ENCODE measurements at regions not wholly inside any gene's neighbourhood (a gene's known extent, or its start where the extent isn't known, plus 50 kb on each side); places are given as distances from the start of the nearest gene placed in this dataset.

DNA sequence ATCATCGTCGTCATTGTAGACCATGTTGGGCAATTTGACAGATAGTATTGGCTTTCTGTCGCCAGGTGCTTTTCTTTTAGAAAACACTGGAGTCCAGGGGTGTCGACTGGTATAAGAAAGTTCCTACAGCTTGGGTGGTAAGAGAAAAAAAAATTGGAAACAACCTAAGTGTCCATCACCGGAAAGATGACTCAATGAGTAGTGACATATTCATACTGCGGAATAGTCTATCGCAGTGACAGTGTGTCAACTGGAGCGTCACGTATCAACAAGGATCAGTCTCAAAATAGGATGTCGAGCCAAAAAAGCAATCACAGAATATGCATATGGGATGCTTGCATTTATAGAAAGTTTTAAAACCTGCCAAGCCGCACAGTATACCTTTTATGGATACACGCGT, 157.6 kb downstream of the MN1 start:
- H2AFZ ChIP-seq (ENCODE audit: control insufficient read depth, low read length), result no peak overlapping the region
- H3K27me3 ChIP-seq (ENCODE audit: control insufficient read depth, extremely low read depth, insufficient read depth, low read length), result peaks cover 5% of the 10 kb centered on the region
- dilution Hi-C loops (cut with MboI; ENCODE audit: extremely low pct_ligation_motif_present, low sequenced_read_pairs), result no loop called here
- H3K36me3 ChIP-seq (ENCODE audit: control insufficient read depth in 2 of 2, extremely low read depth in 1 of 2, insufficient read depth in 2 of 2, low read length in 2 of 2), result no peaks in the 10 kb centered on the region
- H3K27ac ChIP-seq (ENCODE audit: control insufficient read depth, insufficient read depth, low read length), result no peak overlapping the region
- H3K4me3 ChIP-seq (ENCODE audit: control insufficient read depth in 2 of 3, extremely low read depth in 1 of 3, insufficient read depth in 2 of 3, low read depth in 1 of 3, low read length in 3 of 3), result no peak overlapping the region
- TF ChIP-seq, protein P1, sequence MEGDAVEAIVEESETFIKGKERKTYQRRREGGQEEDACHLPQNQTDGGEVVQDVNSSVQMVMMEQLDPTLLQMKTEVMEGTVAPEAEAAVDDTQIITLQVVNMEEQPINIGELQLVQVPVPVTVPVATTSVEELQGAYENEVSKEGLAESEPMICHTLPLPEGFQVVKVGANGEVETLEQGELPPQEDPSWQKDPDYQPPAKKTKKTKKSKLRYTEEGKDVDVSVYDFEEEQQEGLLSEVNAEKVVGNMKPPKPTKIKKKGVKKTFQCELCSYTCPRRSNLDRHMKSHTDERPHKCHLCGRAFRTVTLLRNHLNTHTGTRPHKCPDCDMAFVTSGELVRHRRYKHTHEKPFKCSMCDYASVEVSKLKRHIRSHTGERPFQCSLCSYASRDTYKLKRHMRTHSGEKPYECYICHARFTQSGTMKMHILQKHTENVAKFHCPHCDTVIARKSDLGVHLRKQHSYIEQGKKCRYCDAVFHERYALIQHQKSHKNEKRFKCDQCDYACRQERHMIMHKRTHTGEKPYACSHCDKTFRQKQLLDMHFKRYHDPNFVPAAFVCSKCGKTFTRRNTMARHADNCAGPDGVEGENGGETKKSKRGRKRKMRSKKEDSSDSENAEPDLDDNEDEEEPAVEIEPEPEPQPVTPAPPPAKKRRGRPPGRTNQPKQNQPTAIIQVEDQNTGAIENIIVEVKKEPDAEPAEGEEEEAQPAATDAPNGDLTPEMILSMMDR (optimal IDR thresholded peaks at IDR 0.05 in 1 of 3, IDR thresholded peaks at IDR 0.05 in 1 of 3, conservative IDR thresholded peaks at IDR 0.05 in 1 of 3; ENCODE audit: extremely low read depth in 1 of 3, insufficient read depth in 2 of 3, low read length in 3 of 3), result no peak
- TF ChIP-seq EZH2 (IDR thresholded peaks at IDR 0.05; ENCODE audit: low read length), result no peak
- DNase-seq (ENCODE audit: low read depth, low spot score), result no peak
- H4K20me1 ChIP-seq (ENCODE audit: control insufficient read depth, extremely low read depth, insufficient read depth, low read length), result no peaks in the 10 kb centered on the region
- FAIRE-seq, result no peak
- peaks cover 10% of the 10 kb centered on the region for H3K4me1 ChIP-seq (ENCODE audit: control insufficient read depth, extremely low read depth, insufficient read depth, low read length)
- no peak overlapping the region for H3K9ac ChIP-seq (ENCODE audit: control insufficient read depth, extremely low read depth, insufficient read depth, low read length)
- no peaks in the 10 kb centered on the region for H3K79me2 ChIP-seq (ENCODE audit: control insufficient read depth, insufficient read depth, low read length)
- no peaks in the 10 kb centered on the region for H3K9me1 ChIP-seq (ENCODE audit: control insufficient read depth, extremely low read depth, insufficient read depth, low read length)
- no peak overlapping the region for H3K4me2 ChIP-seq (ENCODE audit: control insufficient read depth, extremely low read depth, insufficient read depth, low read depth, low read length)
- H3K9me3 ChIP-seq (ENCODE audit: control insufficient read depth, low read depth, low read length), result no peaks in the 10 kb centered on the region

DNA sequence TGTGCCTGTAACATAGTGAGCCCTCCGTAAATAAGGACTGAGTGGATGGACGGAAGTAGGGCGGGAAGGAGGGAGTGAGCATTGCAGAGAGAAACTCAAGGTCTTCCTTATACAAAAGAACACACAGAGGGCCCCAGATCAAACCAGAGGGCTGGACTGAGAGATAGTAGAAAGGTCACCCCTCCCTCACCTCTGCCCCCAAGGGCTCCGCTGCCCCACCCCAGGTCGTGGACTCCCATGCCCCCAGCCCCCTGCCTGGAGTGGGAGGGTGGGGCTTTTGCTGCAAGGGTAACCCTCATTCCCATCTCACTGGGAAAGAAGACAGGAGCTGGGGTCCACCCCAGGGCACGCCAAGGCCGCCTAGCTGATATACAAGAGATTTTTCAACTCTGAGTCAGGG, 157.0 kb downstream of the MN1 start:
- Histone ChIP-seq H3K4me3 (ENCODE audit: control insufficient read depth in 2 of 3, extremely low read depth in 1 of 3, insufficient read depth in 2 of 3, low read depth in 1 of 3, low read length in 3 of 3) (no peak overlapping the region), H4K20me1 (ENCODE audit: control insufficient read depth, extremely low read depth, insufficient read depth, low read length) (no peaks in the 10 kb centered on the region), H3K36me3 (ENCODE audit: control insufficient read depth in 2 of 2, extremely low read depth in 1 of 2, insufficient read depth in 2 of 2, low read length in 2 of 2) (no peaks in the 10 kb centered on the region), H3K27me3 (ENCODE audit: control insufficient read depth, extremely low read depth, insufficient read depth, low read length) (peaks cover 5% of the 10 kb centered on the region), H3K79me2 (ENCODE audit: control insufficient read depth, insufficient read depth, low read length) (no peaks in the 10 kb centered on the region), H2AFZ (ENCODE audit: control insufficient read depth, low read length) (no peak overlapping the region), H3K4me1 (ENCODE audit: control insufficient read depth, extremely low read depth, insufficient read depth, low read length) (peaks cover 10% of the 10 kb centered on the region), H3K9me1 (ENCODE audit: control insufficient read depth, extremely low read depth, insufficient read depth, low read length) (no peaks in the 10 kb centered on the region), H3K27ac (ENCODE audit: control insufficient read depth, insufficient read depth, low read length) (no peak overlapping the region), H3K9me3 (ENCODE audit: control insufficient read depth, low read depth, low read length) (no peaks in the 10 kb centered on the region), H3K9ac (ENCODE audit: control insufficient read depth, extremely low read depth, insufficient read depth, low read length) (no peak overlapping the region), H3K4me2 (ENCODE audit: control insufficient read depth, extremely low read depth, insufficient read depth, low read depth, low read length) (no peak overlapping the region)
- FAIRE-seq (no peak), DNase-seq (ENCODE audit: low read depth, low spot score) (no peak)
- dilution Hi-C loops (cut with MboI; ENCODE audit: extremely low pct_ligation_motif_present, low sequenced_read_pairs), result no loop called here
- TF ChIP-seq, protein P1 (optimal IDR thresholded peaks at IDR 0.05 in 1 of 3, IDR thresholded peaks at IDR 0.05 in 1 of 3, conservative IDR thresholded peaks at IDR 0.05 in 1 of 3; ENCODE audit: extremely low read depth in 1 of 3, insufficient read depth in 2 of 3, low read length in 3 of 3), result no peak
- no peak for TF ChIP-seq EZH2 (IDR thresholded peaks at IDR 0.05; ENCODE audit: low read length)

All from keratinocyte (primary cell).